NCI-H1048 (cell line): ENCODE measurements at regions not wholly inside any gene's neighbourhood (a gene's known extent, or its start where the extent isn't known, plus 50 kb on each side); places are given as distances from the start of the nearest gene placed in this dataset.

ENCODE experiments used
- DNase-seq: peaks from one replicate; lab custom pipeline; 2025; lab: John Stamatoyannopoulos, UW

- DNase-seq: no peak
These were observed 106.1 kb upstream of the ALDH1B1 start for GRCh38 chr9:38286357-38286756.

- DNase-seq: no peak
These were observed 107.3 kb upstream of the ALDH1B1 start for GRCh38 chr9:38285236-38285635.

- no peak for DNase-seq
These were observed 107.9 kb upstream of the ALDH1B1 start for GRCh38 chr9:38284588-38285051.

- no peak for DNase-seq
These were observed 108.4 kb upstream of the ALDH1B1 start for GRCh38 chr9:38284039-38284575.

GRCh38 chr9:38282756-38283155 is 109.7 kb upstream of the ALDH1B1 start:
- no peak for DNase-seq

GRCh38 chr9:38281917-38282316 is 110.6 kb upstream of the ALDH1B1 start:
- DNase-seq: no peak

GRCh38 chr9:38281196-38281595 is 111.3 kb upstream of the ALDH1B1 start:
- DNase-seq: no peak

- no peak for DNase-seq
These were observed 112.2 kb upstream of the ALDH1B1 start for GRCh38 chr9:38280251-38280800.

GRCh38 chr9:38278931-38279679 is 113.4 kb upstream of the ALDH1B1 start:
- no peak for DNase-seq

- no peak for DNase-seq
These were observed 114.0 kb upstream of the ALDH1B1 start for GRCh38 chr9:38278457-38278856.

GRCh38 chr9:38277601-38278200 is 114.8 kb upstream of the ALDH1B1 start:
- DNase-seq: no peak

- no peak for DNase-seq
These were observed 115.6 kb upstream of the ALDH1B1 start for GRCh38 chr9:38276771-38277439.

GRCh38 chr9:38274800-38275199 is 117.7 kb upstream of the ALDH1B1 start:
- DNase-seq: no peak

GRCh38 chr9:38272710-38273109 is 119.8 kb upstream of the ALDH1B1 start:
- DNase-seq: no peak

GRCh38 chr9:38271666-38272241 is 120.7 kb upstream of the ALDH1B1 start:
- DNase-seq: no peak

- DNase-seq: no peak
These were observed 122.7 kb upstream of the ALDH1B1 start for GRCh38 chr9:38269775-38270174.

GRCh38 chr9:38263532-38263931 is 129.0 kb upstream of the ALDH1B1 start:
- no peak for DNase-seq

GRCh38 chr9:38259519-38260218 is 132.8 kb upstream of the ALDH1B1 start:
- DNase-seq: no peak

GRCh38 chr9:38259056-38259455 is 133.4 kb upstream of the ALDH1B1 start:
- no peak for DNase-seq

GRCh38 chr9:38257626-38258215 is 134.8 kb upstream of the ALDH1B1 start:
- DNase-seq: no peak

- DNase-seq: no peak
These were observed 136.0 kb upstream of the ALDH1B1 start for GRCh38 chr9:38256461-38256860.
